GM21619 (cell line): ENCODE measurements at regions not wholly inside any gene's neighbourhood (a gene's known extent, or its start where the extent isn't known, plus 50 kb on each side); places are given as distances from the start of the nearest gene placed in this dataset.
"Not testable (repeated sequence)": the region's sequence is repeated elsewhere in the genome, so short reads cannot be mapped to it uniquely, and the experiment has no call there.

Experiments
- ATAC-seq: cut with Tn5 transposase; IDR thresholded peaks from one replicate; pipeline ENCODE4 v1.9.1; 2021; ENCODE audit not compliant: unreplicated experiment

GRCh38 chr7:150045596-150045995, 171.8 kb downstream of the ATP6V0E2 start:
- not testable (repeated sequence) for ATAC-seq

- ATAC-seq, result not testable (repeated sequence)
Measured at GRCh38 chr7:150046290-150047194, 172.8 kb downstream of the ATP6V0E2 start.

GRCh38 chr7:150047329-150047728, 173.6 kb downstream of the ATP6V0E2 start:
- ATAC-seq, result not testable (repeated sequence)

- ATAC-seq, result not testable (repeated sequence)
Measured at GRCh38 chr7:150047772-150048171, 174.0 kb downstream of the ATP6V0E2 start.

GRCh38 chr7:150048244-150049011, 174.7 kb downstream of the ATP6V0E2 start:
- ATAC-seq, result not testable (repeated sequence)

GRCh38 chr7:150049012-150049655, 175.4 kb downstream of the ATP6V0E2 start:
- not testable (repeated sequence) for ATAC-seq

GRCh38 chr7:150053396-150053795, 179.6 kb downstream of the ATP6V0E2 start:
- not testable (repeated sequence) for ATAC-seq

- not testable (repeated sequence) for ATAC-seq
Measured at GRCh38 chr7:150054242-150054641, 180.5 kb downstream of the ATP6V0E2 start.

- ATAC-seq, result peak; percentile 98
Measured at GRCh38 chr7:150060259-150061221, 186.8 kb downstream of the ATP6V0E2 start.

GRCh38 chr7:150063195-150063594, 189.4 kb downstream of the ATP6V0E2 start:
- ATAC-seq, result not testable (repeated sequence)

- ATAC-seq, result not testable (repeated sequence)
Measured at GRCh38 chr7:150069555-150070313, 196.0 kb downstream of the ATP6V0E2 start.

GRCh38 chr7:150077543-150077942, 203.8 kb downstream of the ATP6V0E2 start:
- not testable (repeated sequence) for ATAC-seq

GRCh38 chr7:150081865-150082264, 208.1 kb downstream of the ATP6V0E2 start:
- ATAC-seq, result not testable (repeated sequence)

- ATAC-seq, result not testable (repeated sequence)
Measured at GRCh38 chr7:150084724-150085123, 211.0 kb downstream of the ATP6V0E2 start.

GRCh38 chr7:150087478-150087877, 213.7 kb downstream of the ATP6V0E2 start:
- ATAC-seq, result not testable (repeated sequence)

- ATAC-seq, result not testable (repeated sequence)
Measured at GRCh38 chr7:150089139-150089538, 215.4 kb downstream of the ATP6V0E2 start.

GRCh38 chr7:150090776-150091175, 217.0 kb downstream of the ATP6V0E2 start:
- not testable (repeated sequence) for ATAC-seq

- ATAC-seq, result not testable (repeated sequence)
Measured at GRCh38 chr7:150093897-150094296, 220.1 kb downstream of the ATP6V0E2 start.
